GM20000 (cell line): ENCODE measurements at regions not wholly inside any gene's neighbourhood (a gene's known extent, or its start where the extent isn't known, plus 50 kb on each side); places are given as distances from the start of the nearest gene placed in this dataset.
"Not testable (repeated sequence)": the region's sequence is repeated elsewhere in the genome, so short reads cannot be mapped to it uniquely, and the experiment has no call there.

Source experiments
- DNase-seq: peaks from one replicate; pipeline ENCODE4 v3.0.0; 2012; ENCODE audit warnings: low spot score
- TF ChIP-seq, protein P1 (sequence below): IDR thresholded peaks from 2 replicates; pipeline ENCODE4 v1.5.1; 2012; ENCODE audit warnings: mild to moderate bottlenecking, control low read depth; ENCODE audit errors: extremely low read depth, missing control alignments

DNA sequence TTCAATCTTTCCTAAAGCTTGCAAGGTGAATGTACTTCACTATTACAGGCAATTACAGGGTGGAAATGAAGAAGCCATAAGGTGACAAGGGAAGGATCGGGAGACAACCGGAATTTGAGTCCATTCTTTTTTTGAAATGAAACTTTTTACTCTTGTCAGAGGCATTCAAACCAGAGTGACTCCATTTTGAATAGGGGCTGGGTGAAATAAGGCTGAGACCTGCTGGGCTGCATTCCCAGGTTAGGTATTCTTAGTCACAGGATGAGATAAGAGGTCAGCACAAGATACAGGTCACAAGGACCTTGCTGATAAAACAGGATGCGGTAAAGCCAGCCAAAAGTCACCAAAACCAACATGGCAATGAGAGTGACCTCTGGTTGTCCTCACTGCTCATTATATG lies 363.3 kb downstream of the TYW1 start:
- DNase-seq: no peak
- TF ChIP-seq, protein P1, sequence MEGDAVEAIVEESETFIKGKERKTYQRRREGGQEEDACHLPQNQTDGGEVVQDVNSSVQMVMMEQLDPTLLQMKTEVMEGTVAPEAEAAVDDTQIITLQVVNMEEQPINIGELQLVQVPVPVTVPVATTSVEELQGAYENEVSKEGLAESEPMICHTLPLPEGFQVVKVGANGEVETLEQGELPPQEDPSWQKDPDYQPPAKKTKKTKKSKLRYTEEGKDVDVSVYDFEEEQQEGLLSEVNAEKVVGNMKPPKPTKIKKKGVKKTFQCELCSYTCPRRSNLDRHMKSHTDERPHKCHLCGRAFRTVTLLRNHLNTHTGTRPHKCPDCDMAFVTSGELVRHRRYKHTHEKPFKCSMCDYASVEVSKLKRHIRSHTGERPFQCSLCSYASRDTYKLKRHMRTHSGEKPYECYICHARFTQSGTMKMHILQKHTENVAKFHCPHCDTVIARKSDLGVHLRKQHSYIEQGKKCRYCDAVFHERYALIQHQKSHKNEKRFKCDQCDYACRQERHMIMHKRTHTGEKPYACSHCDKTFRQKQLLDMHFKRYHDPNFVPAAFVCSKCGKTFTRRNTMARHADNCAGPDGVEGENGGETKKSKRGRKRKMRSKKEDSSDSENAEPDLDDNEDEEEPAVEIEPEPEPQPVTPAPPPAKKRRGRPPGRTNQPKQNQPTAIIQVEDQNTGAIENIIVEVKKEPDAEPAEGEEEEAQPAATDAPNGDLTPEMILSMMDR: no peak

DNA sequence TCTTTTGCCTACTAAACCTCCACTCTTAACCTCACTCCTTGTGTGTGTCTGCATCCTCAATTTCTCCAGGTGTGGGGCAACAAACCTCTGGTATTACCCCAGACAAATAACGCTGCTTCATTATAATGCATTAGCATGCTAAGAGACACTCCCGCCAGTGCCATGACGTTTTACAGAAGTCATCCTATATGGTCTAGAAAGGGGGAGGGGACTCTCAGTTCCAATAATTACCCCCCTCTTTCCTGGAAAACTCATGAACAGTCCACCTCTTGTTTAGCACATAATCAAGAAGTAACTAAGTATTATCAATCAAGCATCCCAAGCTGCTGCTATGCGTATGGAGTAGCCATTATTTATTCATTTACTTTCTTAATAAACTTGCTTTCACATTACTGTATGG lies 364.5 kb downstream of the TYW1 start:
- no peak for DNase-seq
- TF ChIP-seq, protein P1: no peak

DNA sequence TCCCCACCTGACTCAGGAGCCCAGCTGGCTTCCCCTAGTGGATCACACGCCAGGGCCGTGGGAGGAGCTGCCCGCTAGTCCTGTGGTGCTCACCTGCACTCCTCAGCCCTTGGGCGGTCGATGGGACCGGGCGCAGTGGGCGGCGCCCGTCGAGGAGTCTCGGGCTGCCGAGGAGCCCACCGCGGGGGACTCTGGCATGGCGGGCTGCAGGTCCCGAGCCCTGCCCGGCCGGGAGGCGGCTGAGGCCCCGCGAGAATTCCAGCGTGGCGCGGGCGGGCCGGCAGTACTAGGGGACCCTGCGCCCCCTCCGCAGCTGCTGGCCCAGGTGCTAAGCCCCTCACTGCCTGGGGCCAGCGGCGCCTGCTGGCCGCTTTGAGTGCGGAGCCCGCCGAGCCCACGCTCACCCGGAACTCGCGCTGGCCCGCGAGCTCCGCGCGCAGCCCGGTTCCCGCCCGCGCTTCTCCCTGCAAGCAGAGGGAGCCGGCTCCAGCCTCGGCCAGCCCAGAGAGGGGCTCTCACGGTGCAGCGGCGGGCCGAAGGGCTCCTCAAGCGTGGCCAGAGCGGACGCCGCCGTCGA lies 367.9 kb downstream of the TYW1 start:
- DNase-seq: no peak
- TF ChIP-seq, protein P1: no peak

DNA sequence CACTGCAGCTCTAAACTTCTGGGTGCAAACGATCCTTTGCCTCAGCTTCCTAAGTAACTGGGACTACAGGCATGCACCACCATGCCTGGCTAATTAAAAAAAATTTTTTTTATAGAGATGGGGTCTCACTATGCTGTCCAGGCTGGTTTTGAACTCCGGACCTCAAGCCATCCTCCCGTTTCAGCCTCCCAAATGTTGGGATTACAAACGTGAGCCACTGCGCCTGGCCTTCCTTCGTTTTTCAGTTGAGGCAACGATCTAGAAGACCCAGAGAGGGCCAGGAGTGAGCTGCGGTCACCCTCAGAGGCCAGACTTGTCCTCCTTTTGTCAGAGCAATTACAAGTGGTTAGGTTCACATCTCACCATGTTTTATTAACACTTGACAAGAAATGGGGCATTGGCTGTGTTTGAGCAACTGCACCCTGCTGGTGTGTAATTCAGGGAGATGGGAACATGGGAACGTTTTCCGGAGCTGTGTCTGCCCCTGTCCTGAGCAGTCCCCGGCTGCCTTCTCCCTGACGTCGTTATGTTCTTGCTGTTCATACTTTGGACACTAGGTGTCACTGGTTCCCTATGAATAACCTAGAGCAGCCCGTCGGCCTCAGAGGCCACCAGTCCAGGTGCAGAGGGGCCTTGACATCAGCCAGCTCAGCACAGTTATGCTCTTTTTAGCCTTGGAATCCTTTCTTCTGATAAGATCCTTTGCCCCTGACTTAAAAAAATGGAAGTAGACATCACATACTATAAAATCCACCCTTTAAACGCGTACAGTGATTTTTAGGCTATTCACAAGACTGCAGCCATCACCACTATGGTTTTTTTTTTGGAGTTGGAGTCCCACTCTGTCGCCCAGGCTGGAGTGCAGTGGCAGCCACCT lies 375.0 kb downstream of the TYW1 start:
- DNase-seq: peak; percentile 88
- TF ChIP-seq, protein P1: peak; percentile 90

DNA sequence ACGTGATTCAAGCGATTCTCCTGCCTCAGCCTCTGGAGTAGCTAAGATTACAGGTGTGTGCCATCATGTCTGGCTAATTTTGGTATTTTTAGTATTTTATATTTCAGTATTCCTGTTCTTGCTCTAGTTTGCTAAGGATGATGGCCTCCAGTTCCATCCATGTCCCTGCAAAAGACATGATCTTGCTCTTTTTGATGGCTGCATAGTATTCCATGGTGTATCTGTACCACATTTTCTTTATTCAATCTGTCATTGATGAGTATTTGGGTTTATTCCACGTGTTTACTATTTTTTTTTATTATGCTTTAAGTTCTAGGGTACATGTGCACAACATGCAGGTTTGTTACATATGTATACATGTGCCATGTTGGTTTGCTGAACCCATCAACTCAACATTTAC lies 376.8 kb downstream of the TYW1 start:
- DNase-seq: not testable (repeated sequence)

DNA sequence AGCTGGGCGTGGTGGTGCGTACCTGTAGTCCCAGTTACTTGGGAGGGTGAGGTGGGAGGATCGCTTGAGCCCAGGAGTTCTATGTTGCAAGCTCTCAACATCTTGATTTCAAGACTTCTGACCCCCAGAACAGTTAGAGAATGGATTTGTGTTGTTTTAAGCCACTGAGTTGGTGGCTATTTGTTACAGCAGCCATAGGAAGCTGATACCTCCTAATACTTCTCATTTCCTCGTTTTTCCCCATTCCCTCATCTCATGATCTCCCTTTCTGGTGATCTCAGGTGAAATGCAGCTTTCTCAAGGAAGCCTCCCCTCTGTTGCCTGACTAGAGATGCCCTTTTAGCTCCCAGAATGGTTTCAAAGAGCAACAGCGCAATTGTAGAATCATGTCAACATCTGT lies 378.8 kb downstream of the TYW1 start:
- TF ChIP-seq, protein P1: no peak
- DNase-seq: no peak

DNA sequence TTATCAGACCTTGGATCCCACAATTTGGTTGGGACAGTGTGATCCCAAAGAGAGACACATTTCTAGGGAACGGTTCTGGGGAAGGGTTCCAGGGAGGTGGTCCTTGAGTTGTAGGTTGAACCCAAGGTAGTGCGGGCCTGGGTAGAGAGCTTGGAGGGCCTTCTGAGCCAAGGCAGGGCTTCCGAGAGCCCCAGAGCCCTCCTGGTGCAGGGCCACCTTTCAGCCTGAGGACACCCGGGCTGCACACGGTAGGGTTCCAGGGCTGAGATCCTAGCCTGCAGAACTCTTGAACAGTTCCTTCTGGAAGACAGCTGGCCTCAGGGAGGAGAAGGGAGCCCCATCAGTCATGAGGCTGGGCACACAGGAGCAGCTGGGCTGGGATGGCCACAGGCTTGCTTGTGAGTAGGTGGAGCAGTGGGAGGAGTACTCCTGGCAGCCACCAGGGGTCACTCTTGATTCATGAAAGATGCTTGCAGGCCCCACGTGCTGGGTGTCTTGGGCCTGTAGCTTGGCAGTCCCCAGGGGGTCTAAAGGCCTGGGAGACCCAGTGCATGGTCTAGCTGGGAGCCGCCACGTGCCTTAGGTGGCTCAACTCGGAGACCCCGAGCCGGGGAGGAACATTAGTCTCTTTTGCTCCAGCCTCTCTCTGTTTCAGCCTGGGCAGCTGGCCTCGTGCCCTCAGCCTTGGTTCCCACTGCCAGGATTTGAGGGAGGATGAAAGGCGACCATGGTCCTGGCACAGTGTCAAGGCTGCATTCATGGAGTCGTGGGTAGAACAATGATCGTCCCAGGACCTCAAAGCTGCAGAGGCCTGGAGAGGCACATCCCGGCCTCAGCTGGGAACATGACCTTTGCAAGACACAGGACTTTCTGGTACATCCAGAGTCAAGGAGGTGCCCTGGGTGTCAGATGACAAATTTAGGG lies 381.6 kb downstream of the TYW1 start:
- TF ChIP-seq, protein P1: peak; percentile 88
- peak; percentile 73 for DNase-seq
